SK-N-SH treated with all-trans-retinoic acid at 6 μM for 48 hours (cell line): ENCODE measurements at regions not wholly inside any gene's neighbourhood (a gene's known extent, or its start where the extent isn't known, plus 50 kb on each side); places are given as distances from the start of the nearest gene placed in this dataset.

ENCODE experiments used
- ATAC-seq: fragments of 200-7000 bp; cut with Tn5 transposase; 3 replicates; pipeline ENCODE4 v1.9.1; 2020; ENCODE audit warnings: mild to moderate bottlenecking, moderate library complexity
- ARNTL ChIP-seq: fragments of 450-650 bp; formaldehyde crosslinking; IDR thresholded peaks from 2 replicates; pipeline ENCODE4 v1.5.0; 2020; ENCODE audit warnings: low read depth, mild to moderate bottlenecking, moderate library complexity, borderline replicate concordance
- BACH2 ChIP-seq: fragments of 250-450 bp; sonication (Bioruptor Pico); IDR thresholded peaks from 2 replicates; pipeline ENCODE4 v1.9.0; 2021; ENCODE audit warnings: mild to moderate bottlenecking, borderline replicate concordance
- CSDC2 ChIP-seq: fragments of 250-450 bp; sonication (Bioruptor Pico); IDR thresholded peaks from 2 replicates; pipeline ENCODE4 v1.5.0; 2020; ENCODE audit warnings: mild to moderate bottlenecking, moderate library complexity
- ESRRG ChIP-seq: fragments of 250-450 bp; sonication (Bioruptor Pico); IDR thresholded peaks from 2 replicates; pipeline ENCODE4 v1.6.1; 2021; ENCODE audit warnings: mild to moderate bottlenecking
- GLIS3 ChIP-seq: fragments of 250-450 bp; sonication (Bioruptor Pico); IDR thresholded peaks from 2 replicates; pipeline ENCODE4 v1.5.0; 2020; ENCODE audit warnings: mild to moderate bottlenecking, moderate library complexity
- ISL1 ChIP-seq: fragments of 250-450 bp; sonication (Bioruptor Pico); IDR thresholded peaks from 2 replicates; pipeline ENCODE4 v2.1.2; 2022; ENCODE audit warnings: mild to moderate bottlenecking, moderate library complexity
- PPARA ChIP-seq: fragments of 250-450 bp; sonication (Bioruptor Pico); IDR thresholded peaks from 2 replicates; pipeline ENCODE4 v1.5.0; 2020; ENCODE audit warnings: mild to moderate bottlenecking, borderline replicate concordance
- RARB ChIP-seq: fragments of 250-450 bp; sonication (Bioruptor Pico); IDR thresholded peaks from 2 replicates; pipeline ENCODE4 v1.8.0; 2021; ENCODE audit warnings: mild to moderate bottlenecking, moderate library complexity
- SNAI2 ChIP-seq: fragments of 250-450 bp; sonication (Bioruptor Pico); IDR thresholded peaks from 2 replicates; pipeline ENCODE4 v1.5.0; 2020; ENCODE audit warnings: mild to moderate bottlenecking, moderate library complexity
- TCF4 ChIP-seq: fragments of 250-450 bp; sonication (Bioruptor Pico); IDR thresholded peaks from 2 replicates; pipeline ENCODE4 v1.8.0; 2021; ENCODE audit warnings: mild to moderate bottlenecking, moderate library complexity, borderline replicate concordance
- TOX ChIP-seq: fragments of 250-450 bp; sonication (Bioruptor Pico); IDR thresholded peaks from 2 replicates; pipeline ENCODE4 v1.8.0; 2021; ENCODE audit warnings: mild to moderate bottlenecking, moderate library complexity, borderline replicate concordance
- ZC3H10 ChIP-seq: fragments of 250-450 bp; sonication (Bioruptor Pico); IDR thresholded peaks from 2 replicates; pipeline ENCODE4 v1.5.1; 2021; ENCODE audit warnings: mild to moderate bottlenecking, moderate library complexity
- ZFP3 ChIP-seq: fragments of 250-450 bp; sonication (Bioruptor Pico); IDR thresholded peaks from 2 replicates; pipeline ENCODE4 v1.5.0; 2020; ENCODE audit warnings: mild to moderate bottlenecking, moderate library complexity
- ZFP30 ChIP-seq: fragments of 450-650 bp; formaldehyde crosslinking; IDR thresholded peaks from 2 replicates; pipeline ENCODE4 v1.5.0; 2022; ENCODE audit warnings: mild to moderate bottlenecking, moderate library complexity
- ZNF565 ChIP-seq: fragments of 450-650 bp; formaldehyde crosslinking; conservative IDR thresholded peaks from 2 replicates; pipeline ENCODE4 v1.5.0; 2020; ENCODE audit warnings: low read depth, mild to moderate bottlenecking, moderate library complexity
- ZNF8 ChIP-seq: fragments of 450-650 bp; formaldehyde crosslinking; IDR thresholded peaks from 2 replicates; pipeline ENCODE4 v1.5.0; 2020; ENCODE audit warnings: mild to moderate bottlenecking, moderate library complexity
- TF ChIP-seq, protein P1 (sequence below): fragments of 250-450 bp; sonication (Bioruptor Pico); IDR thresholded peaks from 2 replicates; pipeline ENCODE4 v1.8.0; 2020; ENCODE audit warnings: mild to moderate bottlenecking, moderate library complexity, borderline replicate concordance
- TF ChIP-seq, protein P2 (sequence below): fragments of 250-450 bp; sonication (Bioruptor Pico); IDR thresholded peaks from 2 replicates; pipeline ENCODE4 v1.5.1; 2021; ENCODE audit warnings: mild to moderate bottlenecking, moderate library complexity
- TF ChIP-seq, protein P3 (sequence below): fragments of 250-450 bp; sonication (Bioruptor Pico); IDR thresholded peaks from 2 replicates; pipeline ENCODE4 v1.5.1; 2020; ENCODE audit warnings: low read depth, mild to moderate bottlenecking, moderate library complexity
- TF ChIP-seq, protein P4 (sequence below): fragments of 250-450 bp; sonication (Bioruptor Pico); IDR thresholded peaks from 2 replicates; pipeline ENCODE4 v1.8.0; 2021; ENCODE audit warnings: low read depth, mild to moderate bottlenecking, moderate library complexity, borderline replicate concordance

DNA sequence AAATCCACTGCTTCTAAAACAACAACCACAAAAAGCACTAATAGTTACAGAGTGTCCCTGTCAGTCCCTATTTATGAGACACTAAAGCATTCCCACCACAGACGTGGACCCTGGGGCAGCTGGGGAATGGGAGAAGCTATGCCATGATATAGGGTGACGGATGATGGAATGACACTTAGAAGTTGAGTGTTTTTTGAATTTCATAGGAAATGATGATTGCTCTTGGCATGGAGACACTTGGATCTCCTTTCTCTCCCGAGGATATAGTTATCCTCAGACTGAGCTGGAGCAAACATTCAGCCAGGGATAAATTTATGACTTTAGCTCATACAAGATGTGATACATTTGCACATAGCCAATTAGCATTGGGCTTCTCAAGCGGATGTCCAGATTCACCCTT lies 151.2 kb downstream of the EDN3 start (continued):
- TF ChIP-seq GLIS3 (CRISPR knock-in tag), result no peak
- TF ChIP-seq, protein P1, sequence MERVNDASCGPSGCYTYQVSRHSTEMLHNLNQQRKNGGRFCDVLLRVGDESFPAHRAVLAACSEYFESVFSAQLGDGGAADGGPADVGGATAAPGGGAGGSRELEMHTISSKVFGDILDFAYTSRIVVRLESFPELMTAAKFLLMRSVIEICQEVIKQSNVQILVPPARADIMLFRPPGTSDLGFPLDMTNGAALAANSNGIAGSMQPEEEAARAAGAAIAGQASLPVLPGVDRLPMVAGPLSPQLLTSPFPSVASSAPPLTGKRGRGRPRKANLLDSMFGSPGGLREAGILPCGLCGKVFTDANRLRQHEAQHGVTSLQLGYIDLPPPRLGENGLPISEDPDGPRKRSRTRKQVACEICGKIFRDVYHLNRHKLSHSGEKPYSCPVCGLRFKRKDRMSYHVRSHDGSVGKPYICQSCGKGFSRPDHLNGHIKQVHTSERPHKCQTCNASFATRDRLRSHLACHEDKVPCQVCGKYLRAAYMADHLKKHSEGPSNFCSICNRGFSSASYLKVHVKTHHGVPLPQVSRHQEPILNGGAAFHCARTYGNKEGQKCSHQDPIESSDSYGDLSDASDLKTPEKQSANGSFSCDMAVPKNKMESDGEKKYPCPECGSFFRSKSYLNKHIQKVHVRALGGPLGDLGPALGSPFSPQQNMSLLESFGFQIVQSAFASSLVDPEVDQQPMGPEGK, result no peak

DNA sequence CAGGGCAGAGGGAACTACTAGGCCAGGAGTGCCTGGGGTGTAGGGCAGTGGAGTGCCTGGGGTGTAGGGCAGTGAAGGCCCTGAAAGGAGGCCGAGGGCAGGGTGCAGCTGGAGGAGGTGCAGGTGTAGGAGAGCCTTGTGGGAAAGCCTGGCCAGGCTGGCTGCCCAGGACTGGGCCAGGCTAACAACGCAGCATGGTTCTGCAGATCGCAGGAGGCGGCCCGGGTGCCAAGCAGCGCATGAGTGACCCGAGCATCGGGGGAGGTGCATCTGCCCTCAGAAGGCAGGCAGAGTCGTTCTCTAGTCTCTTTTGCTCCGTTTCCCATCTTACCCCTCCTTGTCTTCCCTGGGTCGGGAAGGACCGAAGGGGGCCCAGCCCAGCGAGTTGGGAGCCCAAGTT lies 151.5 kb upstream of the PHACTR3 start:
- TF ChIP-seq ZFP30, result no peak
- no peak for TF ChIP-seq CSDC2 (CRISPR knock-in tag)
- no peak for TF ChIP-seq ISL1 (CRISPR knock-in tag)
- TF ChIP-seq TCF4 (CRISPR knock-in tag), result no peak
- no peak for TF ChIP-seq GLIS3 (CRISPR knock-in tag)
- no peak for TF ChIP-seq ARNTL
- no peak for TF ChIP-seq ZNF565 (CRISPR knock-in tag)
- TF ChIP-seq, protein P1, result no peak
- TF ChIP-seq, protein P2, sequence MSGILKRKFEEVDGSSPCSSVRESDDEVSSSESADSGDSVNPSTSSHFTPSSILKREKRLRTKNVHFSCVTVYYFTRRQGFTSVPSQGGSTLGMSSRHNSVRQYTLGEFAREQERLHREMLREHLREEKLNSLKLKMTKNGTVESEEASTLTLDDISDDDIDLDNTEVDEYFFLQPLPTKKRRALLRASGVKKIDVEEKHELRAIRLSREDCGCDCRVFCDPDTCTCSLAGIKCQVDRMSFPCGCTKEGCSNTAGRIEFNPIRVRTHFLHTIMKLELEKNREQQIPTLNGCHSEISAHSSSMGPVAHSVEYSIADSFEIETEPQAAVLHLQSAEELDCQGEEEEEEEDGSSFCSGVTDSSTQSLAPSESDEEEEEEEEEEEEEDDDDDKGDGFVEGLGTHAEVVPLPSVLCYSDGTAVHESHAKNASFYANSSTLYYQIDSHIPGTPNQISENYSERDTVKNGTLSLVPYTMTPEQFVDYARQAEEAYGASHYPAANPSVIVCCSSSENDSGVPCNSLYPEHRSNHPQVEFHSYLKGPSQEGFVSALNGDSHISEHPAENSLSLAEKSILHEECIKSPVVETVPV (CRISPR knock-in tag), result no peak
- no peak for ATAC-seq

DNA sequence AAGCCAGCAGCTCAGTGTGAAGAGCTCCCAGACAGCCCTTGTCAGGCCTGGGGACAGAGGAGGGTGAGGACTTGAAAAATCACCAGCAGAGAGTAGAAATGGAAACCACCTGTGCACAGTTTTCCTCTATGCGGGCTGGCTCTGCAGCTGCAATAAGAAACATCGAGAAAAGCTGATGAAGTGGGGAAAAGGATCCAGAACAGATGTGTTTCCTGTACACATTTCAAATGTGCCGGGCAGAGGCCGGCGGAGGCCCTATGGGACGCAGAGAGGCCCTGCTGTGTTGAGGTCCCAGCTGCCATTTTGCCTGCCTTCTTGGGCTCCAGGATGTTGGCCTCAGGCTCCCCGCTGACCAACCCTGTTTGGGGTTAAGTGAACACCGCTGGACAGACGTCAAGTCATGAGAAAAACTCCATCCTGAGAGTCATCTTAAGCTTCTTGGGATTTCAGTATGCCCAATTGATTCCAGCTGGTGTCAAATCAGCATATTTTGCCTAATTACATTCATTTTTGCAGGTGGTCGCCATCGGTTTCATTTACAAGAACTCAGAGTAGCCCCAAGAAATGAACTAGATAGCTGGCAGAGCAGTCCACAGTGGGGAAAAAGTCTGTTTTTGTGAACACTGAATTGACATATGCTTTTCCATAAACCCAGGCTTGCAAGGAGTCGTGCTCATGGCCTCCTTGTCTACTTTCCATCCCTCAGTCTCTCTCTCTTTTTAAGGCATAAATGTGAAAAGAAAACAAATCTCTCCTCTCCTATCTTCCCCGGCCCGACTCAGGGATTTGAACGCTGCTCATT lies 150.4 kb upstream of the PHACTR3 start:
- TF ChIP-seq ZFP30, result no peak
- TF ChIP-seq, protein P3, sequence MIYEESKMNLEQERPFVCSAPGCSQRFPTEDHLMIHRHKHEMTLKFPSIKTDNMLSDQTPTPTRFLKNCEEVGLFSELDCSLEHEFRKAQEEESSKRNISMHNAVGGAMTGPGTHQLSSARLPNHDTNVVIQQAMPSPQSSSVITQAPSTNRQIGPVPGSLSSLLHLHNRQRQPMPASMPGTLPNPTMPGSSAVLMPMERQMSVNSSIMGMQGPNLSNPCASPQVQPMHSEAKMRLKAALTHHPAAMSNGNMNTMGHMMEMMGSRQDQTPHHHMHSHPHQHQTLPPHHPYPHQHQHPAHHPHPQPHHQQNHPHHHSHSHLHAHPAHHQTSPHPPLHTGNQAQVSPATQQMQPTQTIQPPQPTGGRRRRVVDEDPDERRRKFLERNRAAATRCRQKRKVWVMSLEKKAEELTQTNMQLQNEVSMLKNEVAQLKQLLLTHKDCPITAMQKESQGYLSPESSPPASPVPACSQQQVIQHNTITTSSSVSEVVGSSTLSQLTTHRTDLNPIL (CRISPR knock-in tag), result no peak
- no peak for TF ChIP-seq TOX
- no peak for TF ChIP-seq ARNTL
- TF ChIP-seq, protein P1, result no peak
- TF ChIP-seq ZFP3, result no peak
- no peak for TF ChIP-seq ZNF565 (CRISPR knock-in tag)
- no peak for TF ChIP-seq GLIS3 (CRISPR knock-in tag)
- TF ChIP-seq TCF4 (CRISPR knock-in tag), result no peak
- TF ChIP-seq ESRRG (CRISPR knock-in tag), result no peak
- TF ChIP-seq, protein P4, sequence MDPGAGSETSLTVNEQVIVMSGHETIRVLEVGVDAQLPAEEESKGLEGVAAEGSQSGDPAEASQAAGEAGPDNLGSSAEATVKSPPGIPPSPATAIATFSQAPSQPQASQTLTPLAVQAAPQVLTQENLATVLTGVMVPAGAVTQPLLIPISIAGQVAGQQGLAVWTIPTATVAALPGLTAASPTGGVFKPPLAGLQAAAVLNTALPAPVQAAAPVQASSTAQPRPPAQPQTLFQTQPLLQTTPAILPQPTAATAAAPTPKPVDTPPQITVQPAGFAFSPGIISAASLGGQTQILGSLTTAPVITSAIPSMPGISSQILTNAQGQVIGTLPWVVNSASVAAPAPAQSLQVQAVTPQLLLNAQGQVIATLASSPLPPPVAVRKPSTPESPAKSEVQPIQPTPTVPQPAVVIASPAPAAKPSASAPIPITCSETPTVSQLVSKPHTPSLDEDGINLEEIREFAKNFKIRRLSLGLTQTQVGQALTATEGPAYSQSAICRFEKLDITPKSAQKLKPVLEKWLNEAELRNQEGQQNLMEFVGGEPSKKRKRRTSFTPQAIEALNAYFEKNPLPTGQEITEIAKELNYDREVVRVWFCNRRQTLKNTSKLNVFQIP (CRISPR knock-in tag), result no peak
- TF ChIP-seq ZNF8 (CRISPR knock-in tag), result no peak
- TF ChIP-seq, protein P2 (CRISPR knock-in tag), result no peak
- TF ChIP-seq ZC3H10 (CRISPR knock-in tag), result no peak
- no peak for TF ChIP-seq SNAI2
- TF ChIP-seq PPARA, result no peak
- no peak for TF ChIP-seq BACH2 (CRISPR knock-in tag)
- no peak for TF ChIP-seq RARB (CRISPR knock-in tag)
- ATAC-seq, result no peak
